ENCODE measurements at regions not wholly inside any gene's neighbourhood (a gene's known extent, or its start where the extent isn't known, plus 50 kb on each side); places are given as distances from the start of the nearest gene placed in this dataset.
"Not testable (repeated sequence)": the region's sequence is repeated elsewhere in the genome, so short reads cannot be mapped to it uniquely, and the experiment has no call there.

DNA sequence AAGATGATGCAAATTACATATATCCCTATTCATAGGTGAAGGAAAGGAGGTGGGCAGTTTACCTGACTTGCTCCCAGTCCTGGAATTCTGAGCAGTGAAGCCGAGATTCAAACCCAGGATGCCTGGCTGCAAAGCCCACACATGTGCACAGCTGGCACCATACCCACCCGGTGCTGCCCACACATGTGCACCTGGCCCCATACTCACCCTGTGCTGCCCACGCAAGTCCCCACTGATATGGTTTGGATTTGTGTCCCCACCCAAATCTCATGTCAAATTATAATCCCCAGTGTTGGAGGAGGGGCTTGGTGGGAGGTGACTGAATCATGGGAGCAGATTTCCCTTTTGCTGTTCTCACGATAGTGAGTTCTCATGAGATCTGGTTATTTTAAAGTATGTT, 179.2 kb upstream of the C14orf180 start:
- no peak overlapping the region for H3K4me3 ChIP-seq
- WGBS (ENCODE audit: missing lambda C conversion rate) = 26% methylated on average over 4 of the region's 4 CpGs
- no peak for FAIRE-seq
- no peak overlapping the region for H3K27ac ChIP-seq
- DNase-seq (ENCODE audit: low read depth in 1 of 2, low spot score in 1 of 2) = no peak
- no peaks in the 10 kb centered on the region for H3K4me1 ChIP-seq
- CTCF ChIA-PET = no interaction called here
- no peak overlapping the region for H3K4me2 ChIP-seq
- TF ChIP-seq, protein P1, sequence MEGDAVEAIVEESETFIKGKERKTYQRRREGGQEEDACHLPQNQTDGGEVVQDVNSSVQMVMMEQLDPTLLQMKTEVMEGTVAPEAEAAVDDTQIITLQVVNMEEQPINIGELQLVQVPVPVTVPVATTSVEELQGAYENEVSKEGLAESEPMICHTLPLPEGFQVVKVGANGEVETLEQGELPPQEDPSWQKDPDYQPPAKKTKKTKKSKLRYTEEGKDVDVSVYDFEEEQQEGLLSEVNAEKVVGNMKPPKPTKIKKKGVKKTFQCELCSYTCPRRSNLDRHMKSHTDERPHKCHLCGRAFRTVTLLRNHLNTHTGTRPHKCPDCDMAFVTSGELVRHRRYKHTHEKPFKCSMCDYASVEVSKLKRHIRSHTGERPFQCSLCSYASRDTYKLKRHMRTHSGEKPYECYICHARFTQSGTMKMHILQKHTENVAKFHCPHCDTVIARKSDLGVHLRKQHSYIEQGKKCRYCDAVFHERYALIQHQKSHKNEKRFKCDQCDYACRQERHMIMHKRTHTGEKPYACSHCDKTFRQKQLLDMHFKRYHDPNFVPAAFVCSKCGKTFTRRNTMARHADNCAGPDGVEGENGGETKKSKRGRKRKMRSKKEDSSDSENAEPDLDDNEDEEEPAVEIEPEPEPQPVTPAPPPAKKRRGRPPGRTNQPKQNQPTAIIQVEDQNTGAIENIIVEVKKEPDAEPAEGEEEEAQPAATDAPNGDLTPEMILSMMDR (IDR thresholded peaks at IDR 0.05) = no peak
- TF ChIP-seq HEYL (CRISPR knock-in tag; IDR thresholded peaks at IDR 0.05) = no peak
- no peak for TF ChIP-seq KDM5A (IDR thresholded peaks at IDR 0.05)
- no peak for TF ChIP-seq TP53 (CRISPR knock-in tag; IDR thresholded peaks at IDR 0.05)
- peaks cover 22% of the 10 kb centered on the region for H3K9me3 ChIP-seq
- ATAC-seq = no peak
- POLR2A ChIA-PET = no interaction called here

GRCh38 chr14:104401785-104402184, 177.8 kb upstream of the C14orf180 start:
- POLR2A ChIA-PET = no interaction called here
- ATAC-seq = no peak
- Histone ChIP-seq H3K9me3 (peaks cover 20% of the 10 kb centered on the region), H3K27ac (no peak overlapping the region), H3K4me2 (no peak overlapping the region), H3K4me3 (no peak overlapping the region), H3K4me1 (no peaks in the 10 kb centered on the region)
- FAIRE-seq = no peak
- CTCF ChIA-PET = no interaction called here
- 68% methylated on average over 4 of the region's 4 CpGs for WGBS (ENCODE audit: missing lambda C conversion rate)
- no peak for DNase-seq (ENCODE audit: low read depth in 1 of 2, low spot score in 1 of 2)
- TF ChIP-seq CBX2 (IDR thresholded peaks at IDR 0.05; ENCODE audit: borderline replicate concordance, low read depth) (no peak), SREBF2 (IDR thresholded peaks at IDR 0.05) (no peak)

DNA sequence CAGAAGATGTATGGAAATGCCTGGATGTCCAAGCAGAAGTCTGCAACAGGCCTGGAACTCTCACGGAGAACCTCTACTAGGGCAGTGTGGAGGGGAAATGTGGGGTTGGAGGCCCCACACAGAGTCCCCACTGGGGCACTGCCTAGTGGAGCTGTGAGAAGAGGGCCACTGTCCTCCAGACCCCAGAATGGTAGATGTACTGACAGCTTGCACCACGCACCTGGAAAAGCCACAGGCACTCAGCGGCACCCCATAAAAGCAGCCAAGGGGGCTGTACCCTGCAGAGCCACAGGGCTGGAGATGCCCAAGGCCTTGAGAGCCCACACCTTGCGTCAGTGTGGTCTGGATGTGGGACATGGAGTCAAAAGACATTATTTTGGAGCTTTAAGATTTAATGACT, 177.3 kb upstream of the C14orf180 start:
- WGBS (ENCODE audit: missing lambda C conversion rate) = 40% methylated on average over 4 of the region's 4 CpGs
- CTCF ChIA-PET; H3K27ac ChIP-seq; H3K4me2 ChIP-seq; FAIRE-seq; POLR2A ChIA-PET; DNase-seq (ENCODE audit: low read depth in 1 of 2, low spot score in 1 of 2); ATAC-seq; H3K4me3 ChIP-seq; H3K4me1 ChIP-seq: not testable (repeated sequence)
- H3K9me3 ChIP-seq = peaks cover 15% of the 10 kb centered on the region

DNA sequence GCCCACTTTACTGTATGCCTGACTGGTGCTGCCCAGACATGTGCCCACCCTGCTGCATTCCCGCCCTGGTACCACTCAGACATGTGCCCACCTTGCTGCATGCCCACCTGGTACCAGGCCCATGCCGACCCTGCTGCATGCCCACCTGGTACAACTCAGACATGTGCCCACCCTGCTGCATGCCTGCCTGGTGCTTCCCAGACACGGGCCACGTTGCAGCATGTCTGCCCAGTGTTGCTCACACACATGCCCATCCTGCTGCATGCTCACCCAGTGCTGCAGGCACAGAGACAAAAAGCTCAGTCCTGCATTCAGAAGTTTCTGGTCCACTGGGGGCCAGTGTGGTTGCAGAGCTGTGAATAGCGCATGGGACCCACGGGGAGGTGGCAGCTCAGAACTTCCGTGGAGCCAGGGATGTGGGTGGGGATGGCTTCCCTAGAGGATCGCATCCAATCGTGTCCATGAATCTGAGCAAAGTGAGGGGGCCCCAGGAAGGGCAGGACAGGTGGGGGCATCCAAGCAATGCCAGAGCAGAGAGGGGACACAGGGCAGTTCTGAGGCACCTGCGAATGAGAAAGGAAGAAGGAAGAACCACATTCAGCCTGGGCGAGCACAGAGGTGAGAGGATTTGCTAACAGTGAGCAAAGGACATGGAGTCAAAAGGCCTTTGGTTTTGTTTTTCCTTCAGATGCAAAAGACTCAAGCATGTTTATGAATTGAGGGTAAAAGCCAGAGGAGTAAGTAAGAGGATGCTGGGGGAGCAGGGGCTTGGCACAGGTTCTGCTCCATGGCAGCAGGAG, 175.9 kb upstream of the C14orf180 start:
- H3K4me2 ChIP-seq = no peak overlapping the region
- DNase-seq (ENCODE audit: low read depth in 1 of 2, low spot score in 1 of 2) (no peak), FAIRE-seq (no peak), ATAC-seq (no peak)
- no peaks in the 10 kb centered on the region for H3K4me1 ChIP-seq
- 33% methylated on average over 10 of the region's 11 CpGs for WGBS (ENCODE audit: missing lambda C conversion rate)
- ChIA-PET CTCF (no interaction called here), POLR2A (no interaction called here)
- no peak overlapping the region for H3K4me3 ChIP-seq
- H3K27ac ChIP-seq = no peak overlapping the region
- peaks cover 6% of the 10 kb centered on the region for H3K9me3 ChIP-seq
- TF ChIP-seq FOSL2 (IDR thresholded peaks at IDR 0.05) (no peak), FOSL2 (CRISPR knock-in tag; IDR thresholded peaks at IDR 0.05) (no peak), ZFP36 (IDR thresholded peaks at IDR 0.05; ENCODE audit: borderline replicate concordance, partially characterized antibody) (no peak), ZNF302 (CRISPR knock-in tag; IDR thresholded peaks at IDR 0.05) (no peak), FOXS1 (CRISPR knock-in tag; IDR thresholded peaks at IDR 0.05) (no peak), ATOH8 (CRISPR knock-in tag; IDR thresholded peaks at IDR 0.05; ENCODE audit: low read depth) (no peak), CHD4 (IDR thresholded peaks at IDR 0.05; ENCODE audit: borderline replicate concordance) (no peak), TFCP2L1 (CRISPR knock-in tag; IDR thresholded peaks at IDR 0.05) (no peak), JUNB (IDR thresholded peaks at IDR 0.05) (no peak), CBX2 (IDR thresholded peaks at IDR 0.05; ENCODE audit: borderline replicate concordance, low read depth) (no peak), FOSB (CRISPR knock-in tag; IDR thresholded peaks at IDR 0.05) (no peak), EP300 (IDR thresholded peaks at IDR 0.05) (no peak), PBX3 (IDR thresholded peaks at IDR 0.05) (no peak), ELK1 (IDR thresholded peaks at IDR 0.05; ENCODE audit: low read depth, low read length) (no peak), CEBPB (IDR thresholded peaks at IDR 0.05) (no peak), KDM5A (IDR thresholded peaks at IDR 0.05) (no peak)
- TF ChIP-seq, protein P2, sequence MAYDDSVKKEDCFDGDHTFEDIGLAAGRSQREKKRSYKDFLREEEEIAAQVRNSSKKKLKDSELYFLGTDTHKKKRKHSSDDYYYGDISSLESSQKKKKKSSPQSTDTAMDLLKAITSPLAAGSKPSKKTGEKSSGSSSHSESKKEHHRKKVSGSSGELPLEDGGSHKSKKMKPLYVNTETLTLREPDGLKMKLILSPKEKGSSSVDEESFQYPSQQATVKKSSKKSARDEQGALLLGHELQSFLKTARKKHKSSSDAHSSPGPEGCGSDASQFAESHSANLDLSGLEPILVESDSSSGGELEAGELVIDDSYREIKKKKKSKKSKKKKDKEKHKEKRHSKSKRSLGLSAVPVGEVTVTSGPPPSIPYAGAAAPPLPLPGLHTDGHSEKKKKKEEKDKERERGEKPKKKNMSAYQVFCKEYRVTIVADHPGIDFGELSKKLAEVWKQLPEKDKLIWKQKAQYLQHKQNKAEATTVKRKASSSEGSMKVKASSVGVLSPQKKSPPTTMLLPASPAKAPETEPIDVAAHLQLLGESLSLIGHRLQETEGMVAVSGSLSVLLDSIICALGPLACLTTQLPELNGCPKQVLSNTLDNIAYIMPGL (CRISPR knock-in tag; IDR thresholded peaks at IDR 0.05; ENCODE audit: borderline replicate concordance) = no peak

Data from A549 (cell line).